ENCODE measurements at regions not wholly inside any gene's neighbourhood (a gene's known extent, or its start where the extent isn't known, plus 50 kb on each side); places are given as distances from the start of the nearest gene placed in this dataset.

GRCh38 chr9:107980984-107981383 is 491.4 kb upstream of the KLF4 start:
- DNase-seq (ENCODE audit: low spot score, unreplicated experiment): no peak
- Mint-ChIP-seq H3K4me1 (ENCODE audit: low read depth) (no peaks in the 10 kb centered on the region), H3K36me3 (ENCODE audit: insufficient read depth) (no peaks in the 10 kb centered on the region), H3K27me3 (peaks cover 43% of the 10 kb centered on the region), H3K4me3 (ENCODE audit: low read depth) (no peak overlapping the region), H3K9me3 (ENCODE audit: low read depth) (no peaks in the 10 kb centered on the region), H3K27ac (no peak overlapping the region)
- no peak for TF ChIP-seq CTCF (IDR thresholded peaks at IDR 0.05; ENCODE audit: unreplicated experiment)

DNA sequence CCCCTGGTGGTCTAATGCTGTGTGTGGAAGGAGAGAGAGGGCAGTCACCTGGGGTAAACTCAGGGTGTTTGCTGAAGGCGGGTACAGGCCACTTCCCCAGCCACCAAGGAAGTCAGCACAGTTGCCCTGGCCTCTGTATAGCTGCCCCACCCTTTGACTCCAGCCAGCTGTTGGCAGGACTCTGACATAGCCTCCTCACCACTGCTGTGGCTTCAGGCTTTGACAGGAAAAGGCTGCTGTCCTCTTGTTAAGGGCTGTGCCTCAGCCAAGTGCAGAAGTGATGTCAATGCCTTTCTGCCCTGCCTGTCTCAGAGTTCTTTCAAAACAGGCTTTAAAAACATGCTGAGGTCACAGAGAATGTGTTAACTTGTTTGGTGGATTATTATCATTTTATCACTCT is 487.2 kb upstream of the KLF4 start:
- no peak for DNase-seq (ENCODE audit: low spot score, unreplicated experiment)
- TF ChIP-seq CTCF (IDR thresholded peaks at IDR 0.05; ENCODE audit: unreplicated experiment): no peak

DNA sequence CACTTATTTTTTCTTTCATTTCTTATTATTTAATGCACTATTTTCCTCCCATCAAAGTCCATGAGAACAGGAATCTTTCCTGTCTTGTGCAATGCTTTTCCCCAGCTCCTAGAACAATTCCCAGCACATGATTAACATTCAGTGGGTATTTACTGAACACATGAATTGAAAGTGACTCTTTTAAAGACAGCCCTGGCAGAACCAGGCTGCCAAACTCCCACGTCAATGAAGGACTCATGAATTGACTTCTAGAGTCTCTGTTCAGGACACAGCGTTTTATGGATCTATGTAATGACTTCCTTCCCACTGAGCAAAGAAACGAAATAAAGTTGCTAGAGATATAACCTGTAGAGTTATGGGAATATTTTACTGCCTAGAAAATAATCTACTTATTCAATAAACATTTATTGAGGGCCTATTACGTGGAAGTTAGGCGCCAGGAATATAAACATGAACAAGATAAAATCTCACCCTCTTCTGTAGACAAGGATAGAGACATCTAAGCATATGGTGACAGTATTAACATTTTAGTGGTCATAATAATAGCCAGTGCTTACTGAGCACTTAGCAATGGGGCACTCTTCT is 485.9 kb upstream of the KLF4 start:
- H3K4me1 Mint-ChIP-seq (ENCODE audit: low read depth): no peaks in the 10 kb centered on the region
- no peak overlapping the region for H3K4me3 Mint-ChIP-seq (ENCODE audit: low read depth)
- no peak for DNase-seq (ENCODE audit: low spot score, unreplicated experiment)
- H3K27me3 Mint-ChIP-seq: peaks cover 70% of the 10 kb centered on the region
- TF ChIP-seq CTCF (IDR thresholded peaks at IDR 0.05; ENCODE audit: unreplicated experiment): no peak
- no peak overlapping the region for H3K27ac Mint-ChIP-seq
- no peaks in the 10 kb centered on the region for H3K36me3 Mint-ChIP-seq (ENCODE audit: insufficient read depth)
- H3K9me3 Mint-ChIP-seq (ENCODE audit: low read depth): no peaks in the 10 kb centered on the region

More for the DNA sequence above, 487.2 kb upstream of the KLF4 start:
- Mint-ChIP-seq H3K27me3 (peaks cover 60% of the 10 kb centered on the region), H3K4me1 (ENCODE audit: low read depth) (no peaks in the 10 kb centered on the region), H3K4me3 (ENCODE audit: low read depth) (no peak overlapping the region), H3K9me3 (ENCODE audit: low read depth) (no peaks in the 10 kb centered on the region), H3K27ac (no peak overlapping the region), H3K36me3 (ENCODE audit: insufficient read depth) (no peaks in the 10 kb centered on the region)

DNA sequence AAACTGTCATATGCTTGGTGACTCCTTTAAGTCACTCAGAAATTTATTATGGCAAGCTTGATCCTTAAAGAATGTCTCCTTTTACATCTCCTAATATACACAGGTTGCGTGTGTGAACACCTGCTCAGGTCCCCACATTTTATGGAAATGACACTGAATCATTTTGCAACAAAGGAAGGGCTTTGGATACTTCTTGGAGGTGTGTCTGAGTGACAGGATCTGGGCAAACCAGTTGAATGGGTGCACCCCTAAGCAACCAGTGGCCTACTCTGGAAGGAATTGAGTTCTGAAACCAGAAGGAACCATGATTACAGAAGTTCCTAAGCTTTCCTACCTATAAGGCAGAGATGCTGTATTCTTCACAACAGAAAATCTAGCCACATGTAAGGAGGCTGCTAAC is 483.9 kb upstream of the KLF4 start:
- Mint-ChIP-seq H3K4me1 (ENCODE audit: low read depth) (no peaks in the 10 kb centered on the region), H3K36me3 (ENCODE audit: insufficient read depth) (no peaks in the 10 kb centered on the region), H3K27ac (no peak overlapping the region), H3K27me3 (peaks cover 89% of the 10 kb centered on the region), H3K9me3 (ENCODE audit: low read depth) (no peaks in the 10 kb centered on the region), H3K4me3 (ENCODE audit: low read depth) (no peak overlapping the region)
- TF ChIP-seq CTCF (IDR thresholded peaks at IDR 0.05; ENCODE audit: unreplicated experiment): no peak
- no peak for DNase-seq (ENCODE audit: low spot score, unreplicated experiment)

GRCh38 chr9:107972346-107972745 is 482.8 kb upstream of the KLF4 start:
- Mint-ChIP-seq H3K27ac (no peak overlapping the region), H3K4me1 (ENCODE audit: low read depth) (no peaks in the 10 kb centered on the region), H3K36me3 (ENCODE audit: insufficient read depth) (no peaks in the 10 kb centered on the region), H3K4me3 (ENCODE audit: low read depth) (no peak overlapping the region), H3K9me3 (ENCODE audit: low read depth) (no peaks in the 10 kb centered on the region), H3K27me3 (peaks cover 95% of the 10 kb centered on the region)
- no peak for TF ChIP-seq CTCF (IDR thresholded peaks at IDR 0.05; ENCODE audit: unreplicated experiment)
- DNase-seq (ENCODE audit: low spot score, unreplicated experiment): no peak
